Spleen (tissue), 7 donors: ENCODE measurements at regions not wholly inside any gene's neighbourhood (a gene's known extent, or its start where the extent isn't known, plus 50 kb on each side); places are given as distances from the start of the nearest gene placed in this dataset.

Experiments used
- POLR2A ChIP-seq, 3 donors: fragments of 450-650 bp; IDR thresholded peaks; one replicate each; pipeline ENCODE4 v1.5.1; 2017; ENCODE audit warnings: antibody characterized with exemption in 3 of 3, mild to moderate bottlenecking in 1 of 3
- POLR2AphosphoS5 ChIP-seq, 3 donors: sonication (generic); formaldehyde crosslinking; IDR thresholded peaks; one replicate each; pipeline ENCODE4 v1.5.1; 2017; ENCODE audit warnings: antibody characterized with exemption in 3 of 3
- TF ChIP-seq, protein P1 (sequence below), 11 experiments: fragments of 200-600 bp in 7 of 11; fragments of 450-650 bp in 4 of 11; sonication (generic) in 4 of 11; IDR thresholded peaks in 8 of 11; conservative IDR thresholded peaks in 3 of 11; 1 replicate in 7 of 11; 2 replicates in 4 of 11; pipeline versions ENCODE4 v1.4.0 to v1.8.0; 2016 to 2021; ENCODE audit warnings: antibody characterized with exemption in 11 of 11, inconsistent platforms in 4 of 11, mild to moderate bottlenecking in 1 of 11
- donor health status: DM: no; HTN: no; CAD: no; lungs with moderate emphysema.
- donor health status: DM: no; HTN: no; CAD: no.
- donor health status: DM: no; HTN: no; CAD: no.

DNA sequence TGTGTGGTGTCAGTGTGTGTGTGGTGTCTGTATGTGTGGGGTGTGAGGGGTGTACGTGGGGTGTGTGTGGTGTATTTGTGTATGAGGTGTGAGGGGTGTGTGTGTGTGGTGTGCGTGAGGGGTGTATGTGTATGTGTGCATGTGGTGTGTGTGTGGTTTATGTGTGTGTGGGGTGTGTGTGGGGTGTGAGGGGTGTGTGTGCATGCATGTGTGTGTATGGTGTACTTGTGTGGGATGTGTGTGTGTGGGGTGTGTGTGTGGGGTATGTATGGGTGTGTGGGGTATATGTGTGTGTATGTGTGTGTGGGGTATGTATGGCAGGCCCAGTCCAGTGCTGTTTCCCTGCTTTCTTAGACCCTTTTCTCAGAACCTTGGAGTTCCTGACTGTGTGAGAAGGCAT lies 83.3 kb downstream of the PTTG1 start:
- TF ChIP-seq, protein P1, sequence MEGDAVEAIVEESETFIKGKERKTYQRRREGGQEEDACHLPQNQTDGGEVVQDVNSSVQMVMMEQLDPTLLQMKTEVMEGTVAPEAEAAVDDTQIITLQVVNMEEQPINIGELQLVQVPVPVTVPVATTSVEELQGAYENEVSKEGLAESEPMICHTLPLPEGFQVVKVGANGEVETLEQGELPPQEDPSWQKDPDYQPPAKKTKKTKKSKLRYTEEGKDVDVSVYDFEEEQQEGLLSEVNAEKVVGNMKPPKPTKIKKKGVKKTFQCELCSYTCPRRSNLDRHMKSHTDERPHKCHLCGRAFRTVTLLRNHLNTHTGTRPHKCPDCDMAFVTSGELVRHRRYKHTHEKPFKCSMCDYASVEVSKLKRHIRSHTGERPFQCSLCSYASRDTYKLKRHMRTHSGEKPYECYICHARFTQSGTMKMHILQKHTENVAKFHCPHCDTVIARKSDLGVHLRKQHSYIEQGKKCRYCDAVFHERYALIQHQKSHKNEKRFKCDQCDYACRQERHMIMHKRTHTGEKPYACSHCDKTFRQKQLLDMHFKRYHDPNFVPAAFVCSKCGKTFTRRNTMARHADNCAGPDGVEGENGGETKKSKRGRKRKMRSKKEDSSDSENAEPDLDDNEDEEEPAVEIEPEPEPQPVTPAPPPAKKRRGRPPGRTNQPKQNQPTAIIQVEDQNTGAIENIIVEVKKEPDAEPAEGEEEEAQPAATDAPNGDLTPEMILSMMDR (IDR thresholded peaks at IDR 0.05 in 8 of 11, conservative IDR thresholded peaks at IDR 0.05 in 3 of 11) = no peak
- TF ChIP-seq POLR2A (IDR thresholded peaks at IDR 0.05) (no peak), POLR2AphosphoS5 (IDR thresholded peaks at IDR 0.05) (no peak)
